Immature natural killer cell (primary cell): ENCODE measurements at regions not wholly inside any gene's neighbourhood (a gene's known extent, or its start where the extent isn't known, plus 50 kb on each side); places are given as distances from the start of the nearest gene placed in this dataset.
"Not testable (repeated sequence)": the region's sequence is repeated elsewhere in the genome, so short reads cannot be mapped to it uniquely, and the experiment has no call there.

Source experiments
- DNase-seq, 3 donors: peaks; one replicate each; pipeline ENCODE4 v3.0.0; 2022; ENCODE audit warnings: mixed read lengths in 1 of 3
- H3K27ac Mint-ChIP-seq, 6 donors: one replicate each; pipeline ENCODE4 v1.8.0; 2020; ENCODE audit warnings: mixed read lengths in 6 of 6, mild to moderate bottlenecking in 5 of 6, inconsistent platforms in 4 of 6, moderate library complexity in 3 of 6
- H3K27me3 Mint-ChIP-seq, 3 donors: one replicate each; pipeline ENCODE4 v1.8.0; 2020 to 2021; ENCODE audit warnings: low read depth in 3 of 3, mild to moderate bottlenecking in 3 of 3, mixed read lengths in 3 of 3, moderate library complexity in 3 of 3, inconsistent platforms in 1 of 3
- H3K36me3 Mint-ChIP-seq, 3 donors: one replicate each; pipeline ENCODE4 v1.8.0; 2020; ENCODE audit warnings: mixed read lengths in 3 of 3, inconsistent platforms in 2 of 3, mild to moderate bottlenecking in 2 of 3
- H3K4me1 Mint-ChIP-seq, 2 donors: one replicate each; pipeline ENCODE4 v1.8.0; 2020; ENCODE audit warnings: inconsistent platforms in 2 of 2, mild to moderate bottlenecking in 2 of 2, mixed read lengths in 2 of 2, moderate library complexity in 1 of 2
- H3K4me3 Mint-ChIP-seq, 5 donors: one replicate each; pipeline ENCODE4 v1.8.0; 2020; ENCODE audit warnings: mild to moderate bottlenecking in 5 of 5, mixed read lengths in 5 of 5, inconsistent platforms in 3 of 5, moderate library complexity in 3 of 5
- H3K9me3 Mint-ChIP-seq, 6 donors: one replicate each; pipeline ENCODE4 v1.8.0; 2020; ENCODE audit warnings: mild to moderate bottlenecking in 6 of 6, mixed read lengths in 6 of 6, inconsistent platforms in 4 of 6, moderate library complexity in 3 of 6

- peaks cover 0 to 2% (median 0%) of the 10 kb centered on the region in 6 donors for H3K9me3 Mint-ChIP-seq
- H3K27ac Mint-ChIP-seq, result no peak overlapping the region
- peaks cover 0 to 3% (median 0%) of the 10 kb centered on the region in 3 donors for H3K27me3 Mint-ChIP-seq
- H3K36me3 Mint-ChIP-seq, result no peaks in the 10 kb centered on the region
- DNase-seq, result no peak
- H3K4me3 Mint-ChIP-seq, result no peak overlapping the region
- H3K4me1 Mint-ChIP-seq, result no peaks in the 10 kb centered on the region
Measured at GRCh38 chr4:55259294-55259693, 86.7 kb upstream of the SRD5A3 start.

GRCh38 chr4:55269470-55269869 is 76.6 kb upstream of the SRD5A3 start:
- no peaks in the 10 kb centered on the region for H3K4me1 Mint-ChIP-seq
- H3K9me3 Mint-ChIP-seq, result peaks cover 0 to 1% (median 0%) of the 10 kb centered on the region in 6 donors
- no peak overlapping the region for H3K27ac Mint-ChIP-seq
- no peaks in the 10 kb centered on the region for H3K36me3 Mint-ChIP-seq
- H3K4me3 Mint-ChIP-seq, result no peak overlapping the region
- H3K27me3 Mint-ChIP-seq, result peaks cover 4 to 11% (median 8%) of the 10 kb centered on the region in 3 donors
- no peak for DNase-seq

DNA sequence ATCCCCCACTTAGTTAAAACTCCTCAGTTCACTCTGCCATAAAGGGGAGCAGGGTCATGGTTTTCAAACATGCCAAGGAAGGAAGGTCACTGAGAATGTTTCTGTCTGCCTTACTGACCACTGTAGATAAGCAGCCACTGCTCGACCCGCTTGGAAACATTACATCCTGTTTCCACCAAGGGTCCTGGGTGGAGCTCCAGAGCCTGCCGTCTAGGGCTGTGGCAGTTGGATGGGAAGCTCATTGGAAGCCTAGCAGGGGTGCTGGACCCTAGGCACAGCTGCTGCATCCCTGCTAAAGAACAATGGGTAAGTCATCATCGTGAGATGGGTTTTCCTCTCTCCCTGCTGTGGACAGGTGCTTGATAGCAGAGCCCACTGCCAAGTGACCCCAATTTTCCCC is 76.0 kb upstream of the SRD5A3 start:
- Mint-ChIP-seq H3K4me1 (no peaks in the 10 kb centered on the region), H3K4me3 (no peak overlapping the region), H3K27me3 (peaks cover 4 to 11% (median 8%) of the 10 kb centered on the region in 3 donors), H3K27ac (no peak overlapping the region), H3K36me3 (no peaks in the 10 kb centered on the region), H3K9me3 (peaks cover 0 to 1% (median 0%) of the 10 kb centered on the region in 6 donors)
- DNase-seq, result no peak

DNA sequence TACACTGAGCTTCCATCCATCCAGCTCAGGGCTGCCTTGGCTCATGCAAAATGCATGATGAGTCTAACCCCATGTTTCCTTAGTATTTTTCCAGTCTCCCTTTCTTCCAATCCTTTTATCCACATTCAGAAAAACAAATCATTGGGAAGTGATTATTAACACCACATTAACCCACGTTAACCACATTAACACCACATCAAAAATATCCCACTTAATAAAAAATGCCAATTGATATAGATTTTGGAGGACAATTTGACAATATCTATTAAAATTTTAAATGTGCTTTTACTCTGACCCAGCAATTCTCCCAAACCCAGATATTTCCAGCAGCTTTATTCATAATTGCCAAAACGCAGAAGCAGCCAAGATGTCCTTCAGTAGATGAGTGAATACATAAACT is 75.6 kb upstream of the SRD5A3 start:
- Mint-ChIP-seq H3K27me3 (peaks cover 4 to 11% (median 8%) of the 10 kb centered on the region in 3 donors), H3K9me3 (peaks cover 0 to 1% (median 0%) of the 10 kb centered on the region in 6 donors), H3K36me3 (no peaks in the 10 kb centered on the region), H3K4me1 (no peaks in the 10 kb centered on the region), H3K4me3 (no peak overlapping the region), H3K27ac (no peak overlapping the region)
- DNase-seq, result no peak

DNA sequence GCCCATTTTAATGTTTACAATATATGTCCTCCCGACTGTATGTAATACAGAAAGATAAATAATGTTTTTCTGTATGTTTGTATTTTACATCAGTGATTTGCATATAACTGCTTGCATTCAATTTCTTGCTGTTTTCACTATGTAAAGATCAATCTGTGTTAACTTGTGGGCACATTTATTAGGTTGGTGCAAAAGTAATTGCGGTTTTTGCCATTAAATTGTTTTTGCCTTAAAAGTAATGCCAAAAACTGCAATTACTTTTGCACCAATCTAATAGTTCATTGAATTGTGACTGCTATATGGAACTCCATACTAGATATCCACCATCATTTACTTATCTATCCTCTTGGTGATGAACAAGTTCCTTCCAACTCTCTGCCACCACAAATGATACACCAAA is 73.9 kb upstream of the SRD5A3 start:
- H3K4me1 Mint-ChIP-seq, result no peaks in the 10 kb centered on the region
- no peak for DNase-seq
- peaks cover 4 to 11% (median 8%) of the 10 kb centered on the region in 3 donors for H3K27me3 Mint-ChIP-seq
- no peak overlapping the region for H3K4me3 Mint-ChIP-seq
- peaks cover 0 to 1% (median 0%) of the 10 kb centered on the region in 6 donors for H3K9me3 Mint-ChIP-seq
- no peak overlapping the region for H3K27ac Mint-ChIP-seq
- no peaks in the 10 kb centered on the region for H3K36me3 Mint-ChIP-seq

GRCh38 chr4:55272589-55272988 is 73.5 kb upstream of the SRD5A3 start:
- no peaks in the 10 kb centered on the region for H3K36me3 Mint-ChIP-seq
- peaks cover 0 to 1% (median 0%) of the 10 kb centered on the region in 6 donors for H3K9me3 Mint-ChIP-seq
- H3K4me1 Mint-ChIP-seq, result no peaks in the 10 kb centered on the region
- H3K4me3 Mint-ChIP-seq, result no peak overlapping the region
- no peak for DNase-seq
- H3K27ac Mint-ChIP-seq, result no peak overlapping the region
- peaks cover 4 to 11% (median 8%) of the 10 kb centered on the region in 3 donors for H3K27me3 Mint-ChIP-seq

- Mint-ChIP-seq H3K4me1 (no peaks in the 10 kb centered on the region), H3K36me3 (no peaks in the 10 kb centered on the region), H3K27me3 (peaks cover 0 to 10% (median 7%) of the 10 kb centered on the region in 3 donors), H3K4me3 (no peak overlapping the region), H3K9me3 (peaks cover 0 to 8% (median 6%) of the 10 kb centered on the region in 6 donors), H3K27ac (no peak overlapping the region)
- DNase-seq, result no peak
Measured at GRCh38 chr4:55277011-55277410, 69.0 kb upstream of the SRD5A3 start.

DNA sequence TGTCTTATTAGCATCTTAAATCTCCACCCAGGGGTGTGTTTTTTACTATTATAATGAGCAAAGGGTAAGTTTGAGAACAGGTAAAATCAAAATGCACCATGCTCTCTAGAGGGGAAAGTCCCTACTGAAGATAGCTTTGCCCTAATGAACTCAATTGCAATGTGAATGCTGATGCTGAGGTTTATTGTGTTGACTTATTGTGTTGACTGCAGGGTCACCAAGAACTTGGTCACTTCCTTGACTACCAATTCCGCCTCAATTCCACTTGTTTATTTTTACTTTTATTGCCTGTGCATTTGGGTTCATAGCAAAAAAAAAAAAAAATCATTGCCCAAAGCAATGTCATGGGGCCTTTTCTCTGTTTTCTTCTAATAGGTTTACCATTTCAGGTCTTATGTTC is 67.7 kb upstream of the SRD5A3 start:
- DNase-seq, result no peak
- H3K27ac Mint-ChIP-seq, result no peak overlapping the region
- no peaks in the 10 kb centered on the region for H3K36me3 Mint-ChIP-seq
- no peak overlapping the region for H3K4me3 Mint-ChIP-seq
- H3K9me3 Mint-ChIP-seq, result peaks cover under 1 to 17% (median 7%) of the 10 kb centered on the region in 6 donors
- peaks cover 0 to 6% (median 3%) of the 10 kb centered on the region in 3 donors for H3K27me3 Mint-ChIP-seq
- H3K4me1 Mint-ChIP-seq, result no peaks in the 10 kb centered on the region

- H3K36me3 Mint-ChIP-seq, H3K27me3 Mint-ChIP-seq, H3K27ac Mint-ChIP-seq, H3K4me3 Mint-ChIP-seq, DNase-seq, H3K4me1 Mint-ChIP-seq: not testable (repeated sequence)
- peaks cover 12 to 36% (median 24%) of the 10 kb centered on the region in 6 donors for H3K9me3 Mint-ChIP-seq
Measured at GRCh38 chr4:55280474-55280873, 65.6 kb upstream of the SRD5A3 start.

- not testable (repeated sequence) for H3K36me3 Mint-ChIP-seq, H3K4me1 Mint-ChIP-seq, H3K27ac Mint-ChIP-seq, DNase-seq, H3K27me3 Mint-ChIP-seq, H3K4me3 Mint-ChIP-seq
- peaks cover 12 to 36% (median 27%) of the 10 kb centered on the region in 6 donors for H3K9me3 Mint-ChIP-seq
Measured at GRCh38 chr4:55281118-55281683, 64.8 kb upstream of the SRD5A3 start.

- H3K4me1 Mint-ChIP-seq, result no peaks in the 10 kb centered on the region
- H3K9me3 Mint-ChIP-seq, result peaks cover 12 to 36% (median 27%) of the 10 kb centered on the region in 6 donors
- no peak overlapping the region for H3K4me3 Mint-ChIP-seq
- peaks cover 0 to 8% (median 7%) of the 10 kb centered on the region in 3 donors for H3K27me3 Mint-ChIP-seq
- peaks cover 0 to 4% (median 0%) of the 10 kb centered on the region in 3 donors for H3K36me3 Mint-ChIP-seq
- no peak overlapping the region for H3K27ac Mint-ChIP-seq
- DNase-seq, result no peak
Measured at GRCh38 chr4:55284331-55284730, 61.7 kb upstream of the SRD5A3 start.

DNA sequence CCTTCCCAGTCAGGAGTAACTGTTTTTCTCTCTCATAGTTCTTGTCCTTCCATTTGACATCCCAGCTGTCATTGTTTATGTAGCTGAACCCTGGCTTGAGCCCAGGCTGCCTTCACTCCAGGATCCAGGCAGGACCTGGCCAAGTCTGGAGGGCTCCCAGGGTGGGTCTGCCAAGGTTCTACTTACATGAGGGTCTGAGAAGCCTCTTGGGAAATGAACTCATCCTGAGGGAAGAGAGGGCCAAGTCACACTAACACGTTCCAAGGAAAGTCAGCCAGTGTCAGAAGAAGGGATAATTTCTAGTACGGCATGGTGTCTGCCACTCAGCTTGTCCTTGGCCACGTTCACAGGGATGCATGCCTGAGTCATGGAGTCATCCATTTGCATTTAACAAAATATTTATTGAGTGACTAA is 54.8 kb upstream of the SRD5A3 start:
- H3K4me1 Mint-ChIP-seq, result no peaks in the 10 kb centered on the region
- H3K27me3 Mint-ChIP-seq, result peaks cover 0 to 5% (median 4%) of the 10 kb centered on the region in 3 donors
- no peaks in the 10 kb centered on the region for H3K9me3 Mint-ChIP-seq
- H3K4me3 Mint-ChIP-seq, result no peak overlapping the region
- DNase-seq, result no peak
- no peaks in the 10 kb centered on the region for H3K36me3 Mint-ChIP-seq
- H3K27ac Mint-ChIP-seq, result no peak overlapping the region

GRCh38 chr4:55296096-55296495 is 49.9 kb upstream of the SRD5A3 start:
- Mint-ChIP-seq H3K4me3 (no peak overlapping the region), H3K27me3 (peaks cover 2 to 10% (median 5%) of the 10 kb centered on the region in 3 donors), H3K27ac (no peak overlapping the region), H3K9me3 (no peaks in the 10 kb centered on the region), H3K4me1 (no peaks in the 10 kb centered on the region), H3K36me3 (no peaks in the 10 kb centered on the region)
- no peak for DNase-seq
